ENCODE measurements at regions not wholly inside any gene's neighbourhood (a gene's known extent, or its start where the extent isn't known, plus 50 kb on each side); places are given as distances from the start of the nearest gene placed in this dataset.
"Not testable (repeated sequence)": the region's sequence is repeated elsewhere in the genome, so short reads cannot be mapped to it uniquely, and the experiment has no call there.

DNA sequence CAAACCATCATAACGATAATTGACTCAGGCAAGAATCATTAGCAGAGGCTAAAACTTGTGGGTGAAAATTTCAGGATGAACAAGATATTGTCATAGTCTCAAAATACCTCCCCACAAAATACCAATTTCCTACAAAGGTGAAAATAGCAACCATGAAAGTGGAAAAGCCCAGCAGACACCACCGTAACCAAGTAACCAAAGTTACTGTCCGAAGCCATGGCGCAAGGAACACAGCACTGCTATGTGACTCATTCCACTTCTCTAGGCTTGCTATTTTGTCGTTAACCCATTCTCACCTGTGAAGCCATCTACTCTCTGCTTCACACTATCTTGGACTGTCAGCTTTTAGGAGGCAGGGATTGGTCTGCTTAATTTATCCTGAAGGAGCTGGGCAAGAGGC, 113.8 kb upstream of the CACUL1 start:
- peaks cover 36% of the 10 kb centered on the region for H3K27me3 Mint-ChIP-seq
- no peaks in the 10 kb centered on the region for H3K9me3 Mint-ChIP-seq
- no peaks in the 10 kb centered on the region for H3K4me1 Mint-ChIP-seq
- no peak overlapping the region for H3K4me3 Mint-ChIP-seq
- H3K27ac Mint-ChIP-seq (ENCODE audit: low read depth) = no peak overlapping the region
- DNase-seq (ENCODE audit: low spot score in 2 of 2) (no peak), ATAC-seq (replicated peaks; ENCODE audit: extremely low read depth, poor library complexity, severe bottlenecking) (no peak)
- H3K36me3 Mint-ChIP-seq (ENCODE audit: insufficient read depth) = peaks cover 2% of the 10 kb centered on the region

DNA sequence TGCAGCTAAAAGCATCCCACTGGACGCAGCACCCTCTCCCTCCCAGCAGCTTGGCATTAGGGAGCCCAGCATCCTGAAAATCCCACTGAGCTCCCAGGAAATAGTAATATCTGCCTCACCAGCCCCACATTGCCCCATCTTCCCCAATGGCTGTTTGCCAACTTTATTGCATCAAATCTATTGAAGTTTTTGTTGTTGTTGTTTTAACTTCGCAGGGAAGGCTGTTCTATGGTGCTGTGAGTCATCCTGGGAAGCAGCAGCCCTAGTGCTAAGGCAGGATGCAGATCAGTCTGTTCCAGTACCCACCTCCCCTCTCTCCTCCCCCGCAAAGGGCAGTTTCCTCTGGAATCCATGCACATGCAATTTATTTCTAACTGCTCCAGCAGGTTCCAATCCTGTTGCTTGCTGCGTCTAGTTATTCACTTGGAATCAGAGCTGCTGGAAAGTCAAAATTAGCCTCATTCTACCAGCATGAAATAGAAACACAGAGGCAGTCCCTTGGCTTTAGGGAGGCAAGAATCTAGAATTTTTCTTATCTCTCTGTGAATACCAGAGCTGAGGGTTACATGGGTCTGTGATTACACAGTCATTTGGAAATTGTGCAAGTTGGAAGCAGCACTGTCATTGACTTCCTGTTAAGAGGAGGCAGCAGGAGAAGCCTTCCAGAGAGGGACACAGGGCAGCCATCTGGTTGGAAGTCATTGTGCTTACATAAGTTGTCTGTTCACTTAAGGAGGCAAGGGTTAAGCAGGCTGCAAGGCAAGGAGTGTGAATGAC, 115.9 kb upstream of the CACUL1 start:
- Mint-ChIP-seq H3K4me3 (no peak overlapping the region), H3K4me1 (no peaks in the 10 kb centered on the region), H3K9me3 (no peaks in the 10 kb centered on the region), H3K36me3 (ENCODE audit: insufficient read depth) (peaks cover 2% of the 10 kb centered on the region), H3K27ac (ENCODE audit: low read depth) (no peak overlapping the region), H3K27me3 (peaks cover 45% of the 10 kb centered on the region)
- ATAC-seq (replicated peaks; ENCODE audit: extremely low read depth, poor library complexity, severe bottlenecking) = no peak
- no peak for DNase-seq (ENCODE audit: low spot score in 2 of 2)

GRCh38 chr10:118871244-118871865, 116.6 kb upstream of the CACUL1 start:
- no peak for DNase-seq (ENCODE audit: low spot score in 2 of 2)
- Mint-ChIP-seq H3K9me3 (no peaks in the 10 kb centered on the region), H3K27ac (ENCODE audit: low read depth) (no peak overlapping the region), H3K4me1 (no peaks in the 10 kb centered on the region), H3K27me3 (peaks cover 45% of the 10 kb centered on the region), H3K4me3 (no peak overlapping the region), H3K36me3 (ENCODE audit: insufficient read depth) (peaks cover 2% of the 10 kb centered on the region)
- no peak for ATAC-seq (replicated peaks; ENCODE audit: extremely low read depth, poor library complexity, severe bottlenecking)

DNA sequence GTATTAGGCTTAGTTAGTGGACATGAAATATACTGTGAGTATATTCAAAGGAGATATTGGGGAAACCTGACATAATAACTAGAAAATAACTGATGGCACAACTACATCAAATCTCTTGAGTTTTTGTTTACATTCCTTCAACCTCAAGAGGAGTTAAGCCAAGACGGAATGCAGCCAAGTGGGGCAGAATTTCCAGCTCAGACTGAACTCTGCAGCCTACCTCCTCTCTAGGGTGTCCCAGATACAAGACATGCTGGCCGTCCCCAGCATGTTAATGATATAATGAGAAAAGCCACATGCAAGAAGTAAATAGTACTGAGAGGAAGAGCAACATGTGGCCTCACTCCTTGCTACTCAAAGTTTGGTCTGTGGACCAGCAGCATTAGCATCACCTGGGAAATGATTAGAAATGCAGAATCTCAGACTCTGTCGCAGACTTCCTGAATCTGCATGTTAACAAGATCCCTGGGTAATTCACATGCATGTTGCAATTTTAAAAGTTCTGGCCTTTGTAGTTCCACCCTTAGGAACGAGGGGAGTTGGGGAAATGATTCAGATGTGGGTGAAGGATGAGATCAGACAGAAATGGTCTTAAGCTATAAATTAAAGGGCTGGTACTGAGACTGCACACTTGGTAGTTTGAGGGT, 118.4 kb upstream of the CACUL1 start:
- Mint-ChIP-seq H3K36me3 (ENCODE audit: insufficient read depth) (peaks cover 2% of the 10 kb centered on the region), H3K27ac (ENCODE audit: low read depth) (no peak overlapping the region), H3K27me3 (peaks cover 53% of the 10 kb centered on the region), H3K4me3 (no peak overlapping the region), H3K4me1 (no peaks in the 10 kb centered on the region), H3K9me3 (no peaks in the 10 kb centered on the region)
- ATAC-seq (replicated peaks; ENCODE audit: extremely low read depth, poor library complexity, severe bottlenecking) (no peak), DNase-seq (ENCODE audit: low spot score in 2 of 2) (no peak)

GRCh38 chr10:118873738-118874105, 119.0 kb upstream of the CACUL1 start:
- Mint-ChIP-seq H3K4me1 (no peaks in the 10 kb centered on the region), H3K27ac (ENCODE audit: low read depth) (no peak overlapping the region), H3K36me3 (ENCODE audit: insufficient read depth) (peaks cover 2% of the 10 kb centered on the region), H3K9me3 (no peaks in the 10 kb centered on the region), H3K4me3 (no peak overlapping the region), H3K27me3 (peaks cover 53% of the 10 kb centered on the region)
- ATAC-seq (replicated peaks; ENCODE audit: extremely low read depth, poor library complexity, severe bottlenecking) (no peak), DNase-seq (ENCODE audit: low spot score in 2 of 2) (no peak)

DNA sequence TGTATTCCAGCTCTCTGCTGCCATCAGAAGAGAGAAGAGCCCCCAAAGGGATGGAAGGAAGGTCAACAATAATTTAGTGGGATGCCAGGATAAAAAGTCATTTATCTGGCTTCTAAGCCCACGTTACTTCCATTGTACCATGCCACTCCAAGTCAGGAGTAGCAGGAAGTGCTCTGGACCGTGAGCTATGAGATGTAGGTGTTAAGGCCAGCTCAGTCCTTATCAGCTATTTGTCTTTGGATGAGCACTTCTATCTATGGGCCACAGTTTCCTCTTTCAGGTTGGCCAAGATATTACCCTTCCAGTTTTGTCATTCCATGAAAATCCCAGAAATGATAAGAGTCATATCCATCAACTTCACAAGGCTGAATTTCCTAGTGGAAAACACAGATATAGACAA, 119.4 kb upstream of the CACUL1 start:
- Mint-ChIP-seq H3K27me3 (peaks cover 53% of the 10 kb centered on the region), H3K4me3 (no peak overlapping the region), H3K4me1 (no peaks in the 10 kb centered on the region), H3K27ac (ENCODE audit: low read depth) (no peak overlapping the region), H3K36me3 (ENCODE audit: insufficient read depth) (peaks cover 2% of the 10 kb centered on the region), H3K9me3 (no peaks in the 10 kb centered on the region)
- ATAC-seq (replicated peaks; ENCODE audit: extremely low read depth, poor library complexity, severe bottlenecking) = no peak
- DNase-seq (ENCODE audit: low spot score in 2 of 2) = no peak

- Mint-ChIP-seq H3K27me3 (peaks cover 53% of the 10 kb centered on the region), H3K9me3 (no peaks in the 10 kb centered on the region), H3K4me3 (no peak overlapping the region), H3K36me3 (ENCODE audit: insufficient read depth) (no peaks in the 10 kb centered on the region), H3K27ac (ENCODE audit: low read depth) (no peak overlapping the region), H3K4me1 (no peaks in the 10 kb centered on the region)
- ATAC-seq (replicated peaks; ENCODE audit: extremely low read depth, poor library complexity, severe bottlenecking) = no peak
- no peak for DNase-seq (ENCODE audit: low spot score in 2 of 2)
These were observed 120.3 kb upstream of the CACUL1 start for GRCh38 chr10:118875087-118875486.

DNA sequence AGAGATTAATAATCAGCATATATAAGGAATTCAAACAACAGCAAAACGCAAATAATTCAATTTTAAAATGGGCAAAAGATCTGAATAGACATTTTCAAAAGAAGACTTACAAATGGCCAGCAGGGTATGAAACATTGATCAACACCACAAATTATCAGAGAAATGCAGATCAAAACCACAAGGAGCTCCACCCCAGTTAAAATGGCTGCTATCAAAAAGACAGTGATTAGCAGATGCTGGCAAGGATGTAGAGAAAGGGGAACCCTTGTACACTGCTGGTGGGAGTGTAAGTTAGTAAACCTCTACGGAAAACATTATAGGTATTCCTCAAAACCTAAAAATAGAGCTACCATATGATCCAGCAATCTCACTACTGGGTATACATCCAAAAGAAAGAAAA, 128.0 kb upstream of the CACUL1 start:
- DNase-seq (ENCODE audit: low spot score in 2 of 2) (no peak), ATAC-seq (replicated peaks; ENCODE audit: extremely low read depth, poor library complexity, severe bottlenecking) (no peak)
- H3K36me3 Mint-ChIP-seq (ENCODE audit: insufficient read depth) = no peaks in the 10 kb centered on the region
- no peak overlapping the region for H3K27ac Mint-ChIP-seq (ENCODE audit: low read depth)
- H3K4me1 Mint-ChIP-seq = no peaks in the 10 kb centered on the region
- no peak overlapping the region for H3K4me3 Mint-ChIP-seq
- H3K27me3 Mint-ChIP-seq = peaks cover 25% of the 10 kb centered on the region
- H3K9me3 Mint-ChIP-seq = no peaks in the 10 kb centered on the region

DNA sequence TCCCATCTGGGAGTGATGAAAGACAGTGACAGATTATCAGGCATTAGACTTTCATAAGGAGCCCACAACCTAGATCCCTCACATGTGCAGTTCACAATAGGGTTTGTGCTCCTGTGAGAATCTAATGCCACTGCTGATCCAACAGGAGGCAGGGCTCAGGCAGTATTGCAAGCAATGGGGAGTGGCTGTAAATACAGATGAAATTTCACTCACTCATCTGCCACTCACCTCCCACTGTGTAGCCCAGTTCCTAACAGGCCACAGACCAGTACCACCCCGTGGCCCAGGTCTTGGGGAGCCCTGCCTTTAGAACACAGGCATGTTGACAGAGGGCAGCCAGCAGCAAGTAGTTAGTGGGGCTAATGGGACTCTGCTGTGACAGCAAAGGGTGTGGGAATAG, 137.3 kb upstream of the NANOS1 start:
- no peak for ATAC-seq (replicated peaks; ENCODE audit: extremely low read depth, poor library complexity, severe bottlenecking)
- no peak for DNase-seq (ENCODE audit: low spot score in 2 of 2)
- Mint-ChIP-seq H3K36me3 (ENCODE audit: insufficient read depth) (no peaks in the 10 kb centered on the region), H3K4me3 (no peak overlapping the region), H3K27me3 (peaks cover 57% of the 10 kb centered on the region), H3K9me3 (no peaks in the 10 kb centered on the region), H3K4me1 (no peaks in the 10 kb centered on the region), H3K27ac (ENCODE audit: low read depth) (no peak overlapping the region)

GRCh38 chr10:118894891-118895290, 134.6 kb upstream of the NANOS1 start:
- H3K4me3 Mint-ChIP-seq; H3K27ac Mint-ChIP-seq (ENCODE audit: low read depth); DNase-seq (ENCODE audit: low spot score in 2 of 2); H3K4me1 Mint-ChIP-seq; ATAC-seq (replicated peaks; ENCODE audit: extremely low read depth, poor library complexity, severe bottlenecking); H3K9me3 Mint-ChIP-seq; H3K36me3 Mint-ChIP-seq (ENCODE audit: insufficient read depth): not testable (repeated sequence)
- H3K27me3 Mint-ChIP-seq = peaks cover 36% of the 10 kb centered on the region

- Mint-ChIP-seq H3K4me1 (no peaks in the 10 kb centered on the region), H3K4me3 (no peak overlapping the region), H3K36me3 (ENCODE audit: insufficient read depth) (no peaks in the 10 kb centered on the region), H3K9me3 (no peaks in the 10 kb centered on the region), H3K27ac (ENCODE audit: low read depth) (no peak overlapping the region), H3K27me3 (peaks cover 28% of the 10 kb centered on the region)
- ATAC-seq (replicated peaks; ENCODE audit: extremely low read depth, poor library complexity, severe bottlenecking) (no peak), DNase-seq (ENCODE audit: low spot score in 2 of 2) (no peak)
These were observed 128.9 kb upstream of the NANOS1 start for GRCh38 chr10:118900617-118901016.

GRCh38 chr10:118901380-118901779, 128.1 kb upstream of the NANOS1 start:
- Mint-ChIP-seq H3K9me3 (no peaks in the 10 kb centered on the region), H3K36me3 (ENCODE audit: insufficient read depth) (no peaks in the 10 kb centered on the region), H3K4me1 (no peaks in the 10 kb centered on the region), H3K4me3 (no peak overlapping the region), H3K27ac (ENCODE audit: low read depth) (no peak overlapping the region), H3K27me3 (peaks cover 32% of the 10 kb centered on the region)
- DNase-seq (ENCODE audit: low spot score in 2 of 2) = no peak
- ATAC-seq (replicated peaks; ENCODE audit: extremely low read depth, poor library complexity, severe bottlenecking) = no peak

DNA sequence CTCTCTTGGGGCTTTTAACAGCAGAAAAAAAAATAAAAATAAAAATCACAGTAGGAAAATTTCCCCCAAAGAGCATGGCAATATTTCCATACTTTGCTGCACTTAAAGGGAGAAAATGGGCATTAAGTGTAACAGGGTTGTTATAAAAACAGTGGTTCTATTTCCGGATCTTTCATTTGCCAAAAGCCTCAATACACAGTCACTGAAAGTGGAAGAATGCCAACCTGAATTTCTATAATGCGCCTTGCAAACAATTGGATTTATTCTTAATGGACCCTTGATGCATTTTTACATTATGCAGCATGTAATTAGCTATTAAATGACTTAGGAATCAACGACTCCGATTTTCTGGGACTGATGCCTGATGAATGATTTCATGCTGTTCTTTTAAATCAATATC, 127.6 kb upstream of the NANOS1 start:
- Mint-ChIP-seq H3K27ac (ENCODE audit: low read depth) (no peak overlapping the region), H3K4me1 (no peaks in the 10 kb centered on the region), H3K27me3 (peaks cover 32% of the 10 kb centered on the region), H3K4me3 (no peak overlapping the region), H3K36me3 (ENCODE audit: insufficient read depth) (no peaks in the 10 kb centered on the region), H3K9me3 (no peaks in the 10 kb centered on the region)
- DNase-seq (ENCODE audit: low spot score in 2 of 2) (no peak), ATAC-seq (replicated peaks; ENCODE audit: extremely low read depth, poor library complexity, severe bottlenecking) (no peak)

All from central memory CD8-positive, alpha-beta T cell (primary cell).